Spinal cord (tissue), 9 donors: ENCODE measurements at regions not wholly inside any gene's neighbourhood (a gene's known extent, or its start where the extent isn't known, plus 50 kb on each side); places are given as distances from the start of the nearest gene placed in this dataset.
A peak's percentile ranks its signal among the peaks of the same experiment; 100 is the strongest.

ENCODE experiments used
- DNase-seq, 6 donors: peaks; one replicate each; pipeline versions ENCODE4 v3.0.0 to v3.0.0-alpha.2; 2013 to 2015; ENCODE audit warnings: low spot score in 6 of 6, low read depth in 4 of 6
- H3K27ac ChIP-seq: one replicate; pipeline ENCODE4 v1.5.1; 2013; ENCODE audit warnings: low read depth, low read length, control low read depth
- H3K27me3 ChIP-seq: one replicate; pipeline ENCODE4 v1.6.1; 2013; ENCODE audit warnings: low read length; ENCODE audit not compliant: control insufficient read depth, insufficient read depth
- H3K36me3 ChIP-seq: one replicate; pipeline ENCODE4 v1.6.1; 2013; ENCODE audit warnings: low read length; ENCODE audit not compliant: control insufficient read depth, insufficient read depth
- H3K4me1 ChIP-seq: one replicate; pipeline ENCODE4 v1.6.1; 2013; ENCODE audit warnings: low read length; ENCODE audit not compliant: control insufficient read depth, insufficient read depth
- H3K4me3 ChIP-seq: one replicate; pipeline ENCODE4 v1.5.1; 2013; ENCODE audit warnings: low read depth, low read length, control low read depth
- H3K9me3 ChIP-seq: one replicate; pipeline ENCODE4 v1.6.1; 2013; ENCODE audit warnings: low read length; ENCODE audit not compliant: control insufficient read depth, insufficient read depth
- WGBS: methylation state at CpG from one replicate; pipeline ENCODE4 v1.1.5; 2013; ENCODE audit warnings: missing lambda C conversion rate; ENCODE audit not compliant: insufficient coverage; 5-methylcytosine and 5-hydroxymethylcytosine counted together
- donor health status: healthy.

DNA sequence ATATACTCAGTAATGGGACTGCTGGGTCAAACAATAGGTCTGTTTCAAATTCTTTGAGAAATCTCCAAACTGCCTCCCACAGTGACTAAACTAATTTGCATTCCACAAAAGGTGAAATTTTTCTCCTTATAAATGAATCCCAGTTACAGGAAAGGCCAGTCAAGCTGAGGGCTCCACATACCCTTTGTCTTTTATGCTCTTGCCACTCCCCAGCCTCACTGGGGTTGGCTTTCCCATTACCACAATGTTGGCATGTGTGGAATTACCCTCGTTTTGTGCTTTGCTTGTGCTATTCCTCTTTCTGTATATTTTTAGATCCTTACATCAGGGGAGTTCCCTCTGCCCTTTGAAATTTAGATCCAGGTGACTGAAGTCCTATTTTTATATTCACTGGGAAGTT, 220.2 kb upstream of the LCORL start:
- WGBS: 17% methylated on average over 1 of the region's 1 CpG
- no peaks in the 10 kb centered on the region for H3K36me3 ChIP-seq
- H3K4me1 ChIP-seq: no peaks in the 10 kb centered on the region
- no peak for DNase-seq
- no peak overlapping the region for H3K27ac ChIP-seq
- no peaks in the 10 kb centered on the region for H3K27me3 ChIP-seq
- no peak overlapping the region for H3K4me3 ChIP-seq
- H3K9me3 ChIP-seq: peaks cover 2% of the 10 kb centered on the region

DNA sequence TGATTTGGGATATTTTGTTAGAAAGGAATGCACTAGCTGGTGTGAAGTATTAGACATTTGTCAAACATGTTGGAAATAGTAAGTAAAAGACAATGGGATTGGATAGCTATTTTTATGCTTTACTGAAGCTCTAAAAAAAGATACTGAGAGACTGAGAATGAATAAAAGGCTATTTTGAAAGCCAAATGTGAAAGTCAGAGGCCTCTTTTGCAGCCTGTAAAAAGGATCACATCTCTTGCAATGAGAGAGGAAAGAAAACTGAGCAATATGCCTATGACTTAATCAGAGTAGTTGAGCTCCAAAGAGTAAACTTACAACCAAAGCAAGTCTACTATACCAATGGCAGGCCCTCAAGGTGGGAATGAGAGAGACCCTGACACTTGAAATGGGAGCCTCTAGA, 212.6 kb upstream of the LCORL start:
- no peaks in the 10 kb centered on the region for H3K36me3 ChIP-seq
- H3K27me3 ChIP-seq: no peaks in the 10 kb centered on the region
- no peak overlapping the region for H3K4me3 ChIP-seq
- H3K9me3 ChIP-seq: peaks cover 2% of the 10 kb centered on the region
- H3K4me1 ChIP-seq: no peaks in the 10 kb centered on the region
- no peak for DNase-seq
- H3K27ac ChIP-seq: no peak overlapping the region

DNA sequence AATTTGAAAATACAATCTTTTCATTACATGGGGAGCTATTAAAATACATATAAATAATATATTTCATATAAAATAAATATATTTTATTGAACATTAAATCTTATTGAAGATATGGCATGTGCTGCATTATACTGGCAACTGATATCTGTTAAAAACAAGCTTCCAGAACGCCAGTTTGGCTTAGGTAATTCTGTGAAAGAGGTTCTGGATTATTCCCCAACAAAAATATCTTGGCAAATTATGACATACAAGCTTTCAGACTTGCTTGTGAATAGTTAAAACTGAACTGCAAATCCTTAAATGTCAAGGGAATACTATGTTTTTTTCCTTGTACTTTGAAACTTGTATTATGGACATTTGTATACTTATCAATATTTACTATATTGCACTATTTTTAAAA, 210.2 kb upstream of the LCORL start:
- H3K9me3 ChIP-seq: no peaks in the 10 kb centered on the region
- DNase-seq: peak in 1 of 6 donors; percentile 54
- no peaks in the 10 kb centered on the region for H3K27me3 ChIP-seq
- H3K36me3 ChIP-seq: no peaks in the 10 kb centered on the region
- H3K27ac ChIP-seq: no peak overlapping the region
- H3K4me3 ChIP-seq: no peak overlapping the region
- no CpG with 5 or more reads among the region's 1 CpG for whole genome bisulfite sequencing
- no peaks in the 10 kb centered on the region for H3K4me1 ChIP-seq

DNA sequence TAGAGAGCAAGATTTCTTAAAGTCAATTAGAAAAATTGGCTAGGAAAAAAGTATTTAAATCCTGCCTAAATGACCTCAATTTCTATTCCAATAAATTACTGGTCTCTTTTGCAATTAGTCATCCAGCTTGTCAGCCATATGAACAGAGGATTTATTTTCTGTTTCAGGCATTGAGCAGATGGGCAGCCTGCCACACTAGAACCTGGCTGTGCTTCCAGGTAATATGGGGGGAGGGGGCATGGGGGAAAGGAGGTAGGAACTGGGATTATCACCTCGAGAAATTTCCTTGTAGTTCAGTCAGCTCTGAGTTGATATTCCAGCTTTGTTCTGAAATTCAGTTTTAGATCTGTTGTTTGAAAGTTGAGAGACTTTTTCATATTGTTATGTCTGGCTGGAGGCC, 206.3 kb upstream of the LCORL start:
- Histone ChIP-seq H3K4me3 (no peak overlapping the region), H3K4me1 (no peaks in the 10 kb centered on the region), H3K36me3 (no peaks in the 10 kb centered on the region), H3K27ac (no peak overlapping the region), H3K9me3 (no peaks in the 10 kb centered on the region), H3K27me3 (no peaks in the 10 kb centered on the region)
- no peak for DNase-seq
- WGBS: 43% methylated on average over 1 of the region's 1 CpG

DNA sequence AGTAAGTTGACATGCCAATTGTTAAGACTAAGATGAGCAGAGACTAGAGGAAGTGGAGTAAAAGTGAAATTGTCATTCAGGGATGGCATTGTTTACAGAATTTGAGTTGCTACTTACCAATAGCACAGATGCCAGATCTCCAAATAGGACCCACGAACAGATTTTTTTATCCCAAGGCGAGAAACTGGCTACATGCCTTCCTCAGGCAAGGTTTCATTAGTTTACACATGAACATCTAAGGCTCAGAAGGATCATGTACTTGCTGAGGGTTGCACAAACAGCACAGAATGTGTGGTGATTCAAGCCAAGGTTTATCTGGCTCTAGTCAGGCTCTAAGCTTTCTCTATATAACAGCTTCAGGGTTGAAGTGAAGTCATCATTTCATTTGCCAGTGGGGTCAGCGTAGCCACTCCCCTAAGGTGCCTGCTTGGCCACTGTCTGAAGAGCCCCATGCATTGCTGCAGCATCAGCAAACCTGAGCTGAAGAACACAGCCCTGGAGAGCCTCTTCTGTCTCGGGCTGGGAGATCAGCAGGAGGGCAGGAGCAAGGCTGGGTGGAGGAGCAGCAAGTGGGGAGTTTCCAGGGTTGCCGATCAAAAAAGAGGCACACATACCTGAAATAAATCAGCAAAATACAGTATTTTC, 193.0 kb upstream of the LCORL start:
- 67% methylated on average over 1 of the region's 5 CpGs for WGBS
- Histone ChIP-seq H3K4me1 (no peaks in the 10 kb centered on the region), H3K27ac (no peak overlapping the region), H3K4me3 (no peak overlapping the region), H3K27me3 (no peaks in the 10 kb centered on the region), H3K36me3 (no peaks in the 10 kb centered on the region), H3K9me3 (peaks cover 2% of the 10 kb centered on the region)
- DNase-seq: peak in 1 of 6 donors; percentile 74

DNA sequence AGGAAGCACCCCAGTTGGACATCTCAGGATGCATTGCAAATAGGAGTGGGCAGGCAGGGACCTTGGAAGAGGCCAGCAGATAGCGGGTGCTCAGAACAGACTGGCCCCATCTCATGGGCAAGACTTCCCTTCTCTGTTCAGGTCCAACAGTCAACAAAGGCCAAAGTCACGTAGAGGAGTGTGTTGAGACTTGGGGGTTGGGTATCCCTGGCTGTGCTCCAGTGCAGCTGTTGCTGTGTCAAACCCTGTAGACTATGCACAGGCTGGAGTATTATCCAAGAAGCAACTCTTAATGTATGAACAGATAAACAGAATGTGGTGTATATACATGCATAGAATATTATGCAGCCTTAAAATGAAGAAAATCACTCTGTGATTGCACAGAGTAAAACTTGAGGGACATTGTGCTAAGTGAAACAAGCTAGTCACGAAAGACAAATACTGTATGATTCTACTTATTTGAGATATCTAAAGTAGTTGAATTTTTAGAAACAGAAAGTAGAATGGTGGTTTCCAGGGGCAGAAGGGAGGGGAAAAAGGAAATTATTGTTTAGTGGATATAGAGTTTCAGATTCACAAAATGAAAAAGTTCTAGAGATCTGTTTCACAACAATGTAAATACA, 192.1 kb upstream of the LCORL start:
- H3K4me3 ChIP-seq: no peak overlapping the region
- no peaks in the 10 kb centered on the region for H3K27me3 ChIP-seq
- 67% methylated on average over 3 of the region's 3 CpGs for WGBS
- no peaks in the 10 kb centered on the region for H3K4me1 ChIP-seq
- no peak for DNase-seq
- no peak overlapping the region for H3K27ac ChIP-seq
- H3K36me3 ChIP-seq: no peaks in the 10 kb centered on the region
- peaks cover 2% of the 10 kb centered on the region for H3K9me3 ChIP-seq

DNA sequence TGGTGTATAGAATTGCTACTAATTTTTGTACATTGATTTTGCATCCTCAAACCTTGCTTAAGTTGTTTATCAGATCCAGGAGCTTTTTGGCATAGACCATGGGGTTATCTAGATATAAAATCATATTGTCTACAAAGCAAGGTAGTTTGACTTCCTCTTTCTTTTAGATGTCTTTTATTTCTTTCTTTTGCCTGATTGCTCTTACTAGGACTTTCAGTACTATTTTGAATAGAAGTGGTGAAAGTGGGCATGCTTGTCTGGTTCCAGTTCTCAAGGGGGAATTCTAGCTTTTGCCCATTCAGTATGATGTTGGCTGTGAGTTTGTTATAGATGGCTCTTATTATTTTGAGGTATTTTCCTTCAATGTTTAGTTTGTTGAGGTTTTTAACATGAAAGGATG, 187.9 kb upstream of the LCORL start:
- DNase-seq: no peak
- peaks cover 2% of the 10 kb centered on the region for H3K9me3 ChIP-seq

DNA sequence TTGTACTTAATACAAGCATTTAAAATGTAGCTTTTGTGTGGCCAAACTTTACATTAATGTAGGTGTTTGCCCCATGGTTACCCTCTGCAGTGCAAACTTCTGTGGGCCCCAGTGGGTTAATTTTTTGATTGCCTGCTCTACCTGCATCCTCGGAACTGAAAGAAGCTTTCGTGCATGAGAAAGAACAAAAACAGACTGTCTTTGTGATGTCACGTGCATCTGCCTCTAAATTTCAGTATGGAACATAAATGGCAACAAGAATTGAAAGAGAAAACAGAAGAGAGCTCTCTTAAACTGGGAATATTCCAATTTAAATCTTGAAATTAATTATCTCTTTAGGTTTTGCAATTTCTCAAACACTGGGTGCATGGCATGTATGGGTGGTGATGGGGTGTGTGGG, 182.4 kb upstream of the LCORL start:
- WGBS: 50% methylated on average over 2 of the region's 3 CpGs
- Histone ChIP-seq H3K27ac (no peak overlapping the region), H3K27me3 (no peaks in the 10 kb centered on the region), H3K36me3 (no peaks in the 10 kb centered on the region), H3K4me3 (no peak overlapping the region), H3K9me3 (no peaks in the 10 kb centered on the region), H3K4me1 (no peaks in the 10 kb centered on the region)
- DNase-seq: peak in 2 of 6 donors; percentile 27 to 53

More for the DNA sequence above, 187.9 kb upstream of the LCORL start:
- no peaks in the 10 kb centered on the region for H3K36me3 ChIP-seq
- no peak overlapping the region for H3K27ac ChIP-seq
- H3K4me1 ChIP-seq: no peaks in the 10 kb centered on the region
- no peaks in the 10 kb centered on the region for H3K27me3 ChIP-seq
- H3K4me3 ChIP-seq: no peak overlapping the region

DNA sequence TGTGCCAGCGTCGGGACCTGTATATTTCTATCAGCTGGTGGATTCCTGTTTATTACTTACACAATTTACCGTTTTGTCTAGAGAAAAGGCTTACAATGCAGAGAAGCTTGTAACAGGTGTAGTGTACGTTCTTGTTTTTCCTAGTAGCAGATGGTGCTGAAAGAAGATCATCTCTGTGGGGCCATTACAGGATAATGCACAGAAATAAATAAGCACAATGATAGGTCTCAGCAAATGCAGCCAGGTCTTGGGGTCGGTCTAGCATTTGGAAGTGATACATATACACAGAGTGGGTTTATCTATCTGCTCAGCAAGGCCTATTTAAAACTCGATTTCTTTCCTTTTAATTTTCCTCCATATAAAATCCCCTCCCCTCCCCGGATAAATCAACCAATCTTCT, 180.9 kb upstream of the LCORL start:
- Histone ChIP-seq H3K27ac (no peak overlapping the region), H3K4me1 (no peaks in the 10 kb centered on the region), H3K27me3 (no peaks in the 10 kb centered on the region), H3K9me3 (no peaks in the 10 kb centered on the region), H3K36me3 (no peaks in the 10 kb centered on the region), H3K4me3 (no peak overlapping the region)
- 33% methylated on average over 1 of the region's 7 CpGs for WGBS
- peak in 1 of 6 donors; percentile 88 for DNase-seq

DNA sequence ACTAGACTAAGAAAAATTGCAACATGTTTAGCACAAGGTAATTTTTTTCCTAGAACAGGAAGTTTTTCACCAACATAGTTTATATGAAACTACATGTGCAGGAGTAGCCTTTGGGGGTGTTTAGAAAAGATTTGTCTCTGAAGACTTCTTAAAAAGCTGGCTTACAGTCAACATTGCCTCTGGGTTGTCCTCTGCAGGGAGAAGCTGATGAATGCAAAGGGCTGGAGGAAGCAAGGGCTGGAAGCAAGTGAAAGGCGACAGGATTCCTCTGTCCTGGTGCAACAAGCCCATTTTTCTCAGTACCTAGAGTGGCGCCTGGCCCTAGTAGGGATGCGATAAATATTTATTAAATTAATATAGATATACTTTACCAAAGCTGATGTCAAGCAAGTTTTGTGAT, 180.3 kb upstream of the LCORL start:
- Histone ChIP-seq H3K27me3 (no peaks in the 10 kb centered on the region), H3K4me3 (no peak overlapping the region), H3K4me1 (no peaks in the 10 kb centered on the region), H3K9me3 (no peaks in the 10 kb centered on the region), H3K36me3 (no peaks in the 10 kb centered on the region), H3K27ac (no peak overlapping the region)
- DNase-seq: peak in 1 of 6 donors; percentile 56
- WGBS: no CpG with 5 or more reads among the region's 3 CpGs
